GM23248 (cell line): ENCODE measurements at regions not wholly inside any gene's neighbourhood (a gene's known extent, or its start where the extent isn't known, plus 50 kb on each side); places are given as distances from the start of the nearest gene placed in this dataset.

Experiments
- DNase-seq: peaks from one replicate; pipeline ENCODE4 v3.0.0-alpha.2; 2015
- H2AFZ ChIP-seq: fragments of 200-600 bp; sonication (generic); 2 replicates; pipeline ENCODE4 v1.6.1; 2016; ENCODE audit warnings: antibody characterized with exemption
- H3F3A ChIP-seq: fragments of 200-600 bp; sonication (generic); 2 replicates; pipeline ENCODE4 v1.6.1; 2016; ENCODE audit warnings: mild to moderate bottlenecking, antibody characterized with exemption, mixed run types; ENCODE audit not compliant: insufficient read depth
- H3K27ac ChIP-seq: fragments of 200-600 bp; sonication (generic); 2 replicates; pipeline ENCODE4 v1.5.1; 2016; ENCODE audit warnings: mild to moderate bottlenecking
- H3K27me3 ChIP-seq: fragments of 200-600 bp; sonication (generic); replicated peaks from 2 replicates; pipeline ENCODE4 v1.6.1; 2016; ENCODE audit warnings: mild to moderate bottlenecking; ENCODE audit not compliant: insufficient read depth
- H3K36me3 ChIP-seq: fragments of 200-600 bp; sonication (generic); 2 replicates; pipeline ENCODE4 v1.6.1; 2016; ENCODE audit warnings: low read depth, mild to moderate bottlenecking
- H3K4me1 ChIP-seq: fragments of 200-600 bp; sonication (generic); 2 replicates; pipeline ENCODE4 v1.6.1; 2016; ENCODE audit warnings: mild to moderate bottlenecking; ENCODE audit not compliant: insufficient read depth
- H3K4me2 ChIP-seq: fragments of 200-600 bp; sonication (generic); one replicate; pipeline ENCODE4 v1.6.1; 2016; ENCODE audit warnings: mild to moderate bottlenecking; ENCODE audit not compliant: unreplicated experiment
- H3K4me3 ChIP-seq: fragments of 200-600 bp; sonication (generic); 2 replicates; pipeline ENCODE4 v1.5.1; 2016; ENCODE audit warnings: mild to moderate bottlenecking
- H3K79me2 ChIP-seq: fragments of 200-600 bp; sonication (generic); 2 replicates; pipeline ENCODE4 v1.6.1; 2016; ENCODE audit warnings: mild to moderate bottlenecking; ENCODE audit not compliant: insufficient read depth
- H3K9ac ChIP-seq: fragments of 200-600 bp; sonication (generic); 2 replicates; pipeline ENCODE4 v1.6.1; 2016; ENCODE audit warnings: mild to moderate bottlenecking
- H3K9me2 ChIP-seq: fragments of 200-600 bp; sonication (generic); 2 replicates; pipeline ENCODE4 v1.6.1; 2016; ENCODE audit warnings: mixed run types, mild to moderate bottlenecking, moderate library complexity; ENCODE audit not compliant: insufficient read depth
- H3K9me3 ChIP-seq: fragments of 200-600 bp; sonication (generic); one replicate; pipeline ENCODE4 v1.6.1; 2017; ENCODE audit warnings: low read depth
- H4K20me1 ChIP-seq: fragments of 200-600 bp; sonication (generic); 2 replicates; pipeline ENCODE4 v1.6.0; 2016; ENCODE audit not compliant: insufficient read depth
- EZH2 ChIP-seq: fragments of 200-600 bp; sonication (generic); IDR thresholded peaks from 2 replicates; pipeline ENCODE4 v1.6.1; 2018; ENCODE audit warnings: antibody characterized with exemption, mild to moderate bottlenecking; ENCODE audit not compliant: insufficient read depth, poor library complexity, severe bottlenecking
- EZH2phosphoT487 ChIP-seq: fragments of 200-600 bp; sonication (generic); IDR thresholded peaks from 2 replicates; pipeline ENCODE4 v1.6.1; 2018; ENCODE audit warnings: antibody characterized with exemption, moderate library complexity, mild to moderate bottlenecking, low read depth; ENCODE audit not compliant: insufficient read depth
- WGBS, 2 experiments: methylation state at CpG; one replicate each; pipeline ENCODE4 v1.1.6; 2015 to 2017; ENCODE audit warnings: low lambda C conversion rate in 2 of 2, low coverage in 1 of 2; ENCODE audit errors: missing lambda C conversion rate in 2 of 2; 5-methylcytosine and 5-hydroxymethylcytosine counted together
- in situ Hi-C: fragments of 300-500 bp; cut with MboI; formaldehyde crosslinking; loops from 2 replicates; pipeline ENCODE4 v1.15.0; 2020

DNA sequence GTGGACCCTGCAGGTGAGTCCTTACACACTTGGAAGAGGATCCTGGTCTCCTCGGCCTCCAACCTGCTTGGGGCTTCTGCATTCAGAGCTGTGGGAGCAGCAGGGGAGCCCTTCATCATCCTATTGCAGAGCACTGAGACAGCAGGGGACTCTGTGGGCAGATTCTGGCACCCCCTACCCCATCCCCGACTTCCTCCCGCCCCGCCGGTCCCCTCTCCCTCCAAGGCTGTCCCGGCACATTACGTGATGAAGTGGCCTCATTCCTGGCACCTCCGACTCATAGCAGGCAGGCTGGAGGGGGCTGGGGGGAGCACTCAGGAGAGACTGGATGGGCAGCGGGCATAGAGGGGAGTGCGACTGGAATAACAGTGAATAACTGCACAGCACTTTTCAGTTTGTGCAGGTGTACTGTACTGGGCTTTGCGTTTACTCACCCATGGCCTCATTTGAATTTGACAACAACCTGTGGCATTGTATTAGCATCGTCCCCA lies 394.1 kb downstream of the MATN1 start:
- H2AFZ ChIP-seq: no peak overlapping the region
- H3K27ac ChIP-seq: no peak overlapping the region
- TF ChIP-seq EZH2 (no peak), EZH2phosphoT487 (no peak)
- no peak for DNase-seq
- no peak overlapping the region for H3K4me2 ChIP-seq
- H3F3A ChIP-seq: no peaks in the 10 kb centered on the region
- H3K27me3 ChIP-seq: no peaks in the 10 kb centered on the region
- no peaks in the 10 kb centered on the region for H3K9me2 ChIP-seq
- H3K9ac ChIP-seq: no peak overlapping the region
- H3K79me2 ChIP-seq: no peaks in the 10 kb centered on the region
- no peaks in the 10 kb centered on the region for H3K4me1 ChIP-seq
- H3K36me3 ChIP-seq: no peaks in the 10 kb centered on the region
- in situ Hi-C loops: no loop called here
- H3K4me3 ChIP-seq: no peak overlapping the region
- no peaks in the 10 kb centered on the region for H4K20me1 ChIP-seq
- WGBS, 2 experiments: 70 to 79% methylated on average over 7 to 12 of the region's 12 CpGs
- no peaks in the 10 kb centered on the region for H3K9me3 ChIP-seq

DNA sequence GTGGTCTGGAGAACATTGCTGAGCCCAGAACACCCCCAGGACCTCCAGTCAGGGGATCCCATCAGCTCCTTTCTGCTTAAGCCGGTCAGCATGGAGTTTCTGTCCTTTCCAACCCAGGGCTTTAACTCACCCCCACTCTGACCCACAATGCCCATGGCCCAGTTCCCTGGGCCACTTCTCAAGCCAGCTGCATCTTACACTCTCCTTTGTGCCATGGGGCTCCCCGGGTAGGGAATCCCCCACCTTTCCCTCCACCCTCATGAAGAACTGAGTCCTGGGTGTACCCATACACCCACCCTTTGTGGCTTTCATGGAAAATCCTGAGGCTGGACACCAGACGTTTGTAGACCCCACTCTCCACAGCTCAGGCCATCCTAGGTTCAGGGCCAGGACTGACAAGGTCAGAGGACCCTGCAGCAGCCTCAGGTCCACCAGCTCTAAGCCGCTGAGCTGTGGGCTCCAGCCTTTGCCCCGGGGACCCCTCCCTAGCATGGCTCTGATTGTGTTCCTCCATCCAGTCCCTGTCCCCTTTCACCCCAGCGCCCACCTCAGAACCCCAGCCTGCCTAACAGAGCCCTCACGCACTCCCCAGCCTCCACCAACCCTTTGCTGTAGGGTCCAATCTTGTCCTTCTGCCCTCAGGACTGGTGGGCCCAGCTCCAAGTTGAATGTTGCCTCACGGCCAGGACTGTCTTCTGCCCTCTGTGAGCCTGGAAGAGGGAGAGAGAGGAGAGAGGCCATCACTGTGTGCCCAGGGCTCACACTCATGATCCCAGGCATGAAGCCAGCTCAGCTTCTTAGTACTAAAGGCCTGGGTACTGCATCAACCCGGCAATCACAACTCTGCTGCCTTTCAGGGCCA lies 394.8 kb downstream of the MATN1 start:
- H3K4me3 ChIP-seq: no peak overlapping the region
- H3K4me1 ChIP-seq: no peaks in the 10 kb centered on the region
- H3K36me3 ChIP-seq: no peaks in the 10 kb centered on the region
- H3K9me2 ChIP-seq: no peaks in the 10 kb centered on the region
- H3K4me2 ChIP-seq: no peak overlapping the region
- in situ Hi-C loops: no loop called here
- H3K9ac ChIP-seq: no peak overlapping the region
- WGBS, 2 experiments: 26% methylated on average over 9 of the region's 9 CpGs
- H3K79me2 ChIP-seq: no peaks in the 10 kb centered on the region
- DNase-seq: no peak
- H3K9me3 ChIP-seq: no peaks in the 10 kb centered on the region
- H3F3A ChIP-seq: no peaks in the 10 kb centered on the region
- TF ChIP-seq EZH2phosphoT487 (no peak), EZH2 (no peak)
- H3K27me3 ChIP-seq: no peaks in the 10 kb centered on the region
- no peaks in the 10 kb centered on the region for H4K20me1 ChIP-seq
- H2AFZ ChIP-seq: no peak overlapping the region
- no peak overlapping the region for H3K27ac ChIP-seq

DNA sequence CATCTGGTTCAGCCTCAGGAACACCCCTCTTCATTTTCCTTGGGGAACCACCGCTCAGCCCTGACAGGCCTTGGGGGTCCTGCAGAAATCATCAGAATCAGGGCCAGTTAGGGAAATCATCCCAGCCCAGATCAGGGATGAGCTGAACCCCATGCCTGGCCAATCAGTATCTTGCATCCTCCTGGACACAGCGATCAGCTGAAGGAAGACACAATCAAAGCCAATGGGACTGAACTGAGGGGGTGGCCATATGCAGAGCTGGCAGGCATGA lies 395.4 kb downstream of the MATN1 start:
- Histone ChIP-seq H3K27me3 (no peaks in the 10 kb centered on the region), H3K4me2 (no peak overlapping the region), H3K9me2 (no peaks in the 10 kb centered on the region), H3K9ac (no peak overlapping the region), H3F3A (no peaks in the 10 kb centered on the region), H3K27ac (no peak overlapping the region), H3K9me3 (no peaks in the 10 kb centered on the region), H2AFZ (no peak overlapping the region), H3K4me3 (no peak overlapping the region), H3K4me1 (no peaks in the 10 kb centered on the region), H4K20me1 (no peaks in the 10 kb centered on the region), H3K36me3 (no peaks in the 10 kb centered on the region), H3K79me2 (no peaks in the 10 kb centered on the region)
- TF ChIP-seq EZH2: no peak
- TF ChIP-seq EZH2phosphoT487: no peak
- in situ Hi-C loops: no loop called here
- DNase-seq: no peak
- 64 to 74% methylated on average over 2 of the region's 2 CpGs for WGBS, 2 experiments

DNA sequence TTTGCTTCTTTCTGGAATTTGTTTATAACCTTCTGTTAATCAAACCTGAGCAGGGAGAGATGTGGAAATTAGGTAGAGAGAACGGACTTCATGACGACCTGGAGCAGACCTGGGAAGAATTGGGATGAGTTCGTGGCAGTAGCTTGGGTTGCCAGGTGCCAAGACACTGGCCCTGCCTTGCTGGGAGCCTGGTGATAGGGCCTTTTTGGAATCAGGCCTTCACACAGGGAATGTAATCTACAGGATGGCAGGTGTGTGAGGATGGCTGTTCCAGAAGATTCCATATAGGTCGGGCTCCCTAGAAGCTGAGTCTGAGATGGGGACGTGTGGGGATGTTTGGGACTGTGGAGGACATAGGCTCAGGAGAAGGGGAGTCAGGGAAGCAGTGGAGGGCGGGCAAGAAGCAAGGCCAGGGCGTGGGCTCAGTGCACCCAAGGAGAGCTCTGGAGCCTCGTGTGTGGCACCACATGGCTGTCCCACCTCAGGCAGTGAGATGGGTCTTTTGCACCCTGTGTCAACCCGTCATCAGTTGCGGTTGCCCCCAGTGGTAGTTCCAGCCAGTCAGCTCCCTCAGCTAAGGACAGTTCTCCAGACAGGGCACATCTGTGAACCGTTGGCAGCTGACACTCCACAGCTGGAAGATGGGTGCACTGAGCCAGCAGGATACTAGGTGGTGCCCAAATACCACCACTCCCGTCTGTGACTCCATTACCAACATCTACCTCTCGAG lies 395.9 kb downstream of the MATN1 start:
- H3K9me3 ChIP-seq: no peaks in the 10 kb centered on the region
- in situ Hi-C loops: no loop called here
- TF ChIP-seq EZH2phosphoT487 (no peak), EZH2 (no peak)
- no peak for DNase-seq
- no peaks in the 10 kb centered on the region for H3K79me2 ChIP-seq
- H2AFZ ChIP-seq: no peak overlapping the region
- H3K9ac ChIP-seq: no peak overlapping the region
- no peak overlapping the region for H3K27ac ChIP-seq
- no peak overlapping the region for H3K4me3 ChIP-seq
- H3F3A ChIP-seq: no peaks in the 10 kb centered on the region
- H3K36me3 ChIP-seq: no peaks in the 10 kb centered on the region
- H3K4me1 ChIP-seq: no peaks in the 10 kb centered on the region
- no peaks in the 10 kb centered on the region for H3K9me2 ChIP-seq
- H4K20me1 ChIP-seq: no peaks in the 10 kb centered on the region
- WGBS, 2 experiments: 33 to 34% methylated on average over 11 to 13 of the region's 13 CpGs
- no peaks in the 10 kb centered on the region for H3K27me3 ChIP-seq
- no peak overlapping the region for H3K4me2 ChIP-seq
